ENCODE measurements at regions not wholly inside any gene's neighbourhood (a gene's known extent, or its start where the extent isn't known, plus 50 kb on each side); places are given as distances from the start of the nearest gene placed in this dataset.

DNA sequence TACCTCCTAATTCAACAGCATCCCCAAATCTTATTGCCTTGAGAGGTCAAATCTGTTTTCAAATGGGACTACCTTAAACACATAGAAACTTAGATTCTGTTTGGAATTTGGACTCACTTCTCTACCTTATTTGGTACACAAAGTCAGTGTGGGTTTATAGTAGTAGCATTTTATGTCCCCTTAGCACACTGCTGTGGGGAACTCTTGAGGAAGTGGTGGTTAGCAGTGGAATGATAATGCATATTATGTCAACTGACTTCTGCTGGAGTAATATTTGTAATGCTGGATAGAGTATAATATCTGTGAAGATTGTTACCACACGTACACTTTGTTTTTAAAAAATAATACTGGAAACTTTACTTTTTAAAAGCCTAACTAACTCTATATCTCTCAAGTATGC is 386.3 kb downstream of the NDFIP2 start:
- H2AFZ ChIP-seq (replicated peaks; ENCODE audit: low read length, poor library complexity), result no peak overlapping the region

More for the DNA sequence above, 386.3 kb downstream of the NDFIP2 start:
- dilution Hi-C loops (cut with HindIII; ENCODE audit: low sequenced_read_pairs, unreplicated experiment) (no loop called here), intact Hi-C loops (cut with micrococcal nuclease) (no loop called here), in situ Hi-C loops (cut with MboI; ENCODE audit: low sequenced_read_pairs) (no loop called here)
- CTCF ChIA-PET, result no interaction called here
- H3K56ac ChIP-seq (ENCODE audit: extremely low read depth, insufficient read depth, low read length), result no peak overlapping the region
- H2BK120ac ChIP-seq (ENCODE audit: low read depth, low read length), result no peak overlapping the region; the same call in 1 of the 2 replicates
- no peak overlapping the region; the same call in 1 of the 2 replicates for H3K18ac ChIP-seq (ENCODE audit: low read depth, low read length)
- no peak overlapping the region for H3K4me2 ChIP-seq (ENCODE audit: low read depth, low read length)
- H2BK15ac ChIP-seq (ENCODE audit: low read depth, low read length), result no peak overlapping the region
- H3K27ac ChIP-seq (ENCODE audit: insufficient read depth, low read length), result no peak overlapping the region
- no peak overlapping the region for H3K14ac ChIP-seq (replicated peaks; ENCODE audit: low read depth, low read length)
- no peak overlapping the region for H2AK9ac ChIP-seq (replicated peaks; ENCODE audit: low read depth, low read length, poor library complexity)
- POLR2A ChIA-PET (ENCODE audit: unreplicated experiment), result no interaction called here
- H4K91ac ChIP-seq (ENCODE audit: insufficient read depth, low read depth, low read length), result no peak overlapping the region
- no peak overlapping the region for H3K4me3 ChIP-seq (ENCODE audit: insufficient read depth, low read depth, low read length)
- no peak overlapping the region for H3K4ac ChIP-seq (ENCODE audit: low read depth, low read length)
- H3K23ac ChIP-seq (ENCODE audit: low read depth, low read length), result no peak overlapping the region
- no peak overlapping the region for H4K8ac ChIP-seq (ENCODE audit: low read depth in 2 of 2, low read length in 2 of 2)
- H3K4me1 ChIP-seq (ENCODE audit: control insufficient read depth, insufficient read depth, low read length), result no peaks in the 10 kb centered on the region; the same call in 1 of the 2 replicates
- H3K27me3 ChIP-seq (ENCODE audit: control insufficient read depth, insufficient read depth, low read length), result no peaks in the 10 kb centered on the region
- peak; percentile 36 for DNase-seq
- no peak overlapping the region for H3K9ac ChIP-seq (ENCODE audit: low read depth, low read length)
- H2AK5ac ChIP-seq (ENCODE audit: low read depth, low read length), result no peak overlapping the region
- no peaks in the 10 kb centered on the region for H3K36me3 ChIP-seq (ENCODE audit: control insufficient read depth, insufficient read depth, low read length)
- no peaks in the 10 kb centered on the region for H3K9me3 ChIP-seq (ENCODE audit: control insufficient read depth, insufficient read depth, low read length)
- peak; percentile 60 for ATAC-seq (ENCODE audit: low read depth)
- no peak overlapping the region for H2BK5ac ChIP-seq (ENCODE audit: low read depth, low read length, poor library complexity, severe bottlenecking)
- WGBS, 2 experiments (ENCODE audit: extremely low coverage in 2 of 2, insufficient read length in 1 of 2), result no CpG with 5 or more reads among the region's 1 CpG
- no peak overlapping the region for H2BK20ac ChIP-seq (ENCODE audit: low read depth, low read length)
- H4K20me1 ChIP-seq (ENCODE audit: insufficient read depth, low read length), result no peaks in the 10 kb centered on the region
- no peak overlapping the region for H4K5ac ChIP-seq (ENCODE audit: low read depth, low read length)
- TF ChIP-seq CEBPB (IDR thresholded peaks at IDR 0.05; ENCODE audit: low read depth, low read length), result no peak
- no peak for TF ChIP-seq RAD21 (IDR thresholded peaks at IDR 0.05; ENCODE audit: low read length)
- TF ChIP-seq MAZ (IDR thresholded peaks at IDR 0.05; ENCODE audit: borderline replicate concordance, low read depth, low read length), result no peak
- TF ChIP-seq POLR2A (IDR thresholded peaks at IDR 0.05; ENCODE audit: low read depth, low read length), result no peak
- TF ChIP-seq, protein P1, sequence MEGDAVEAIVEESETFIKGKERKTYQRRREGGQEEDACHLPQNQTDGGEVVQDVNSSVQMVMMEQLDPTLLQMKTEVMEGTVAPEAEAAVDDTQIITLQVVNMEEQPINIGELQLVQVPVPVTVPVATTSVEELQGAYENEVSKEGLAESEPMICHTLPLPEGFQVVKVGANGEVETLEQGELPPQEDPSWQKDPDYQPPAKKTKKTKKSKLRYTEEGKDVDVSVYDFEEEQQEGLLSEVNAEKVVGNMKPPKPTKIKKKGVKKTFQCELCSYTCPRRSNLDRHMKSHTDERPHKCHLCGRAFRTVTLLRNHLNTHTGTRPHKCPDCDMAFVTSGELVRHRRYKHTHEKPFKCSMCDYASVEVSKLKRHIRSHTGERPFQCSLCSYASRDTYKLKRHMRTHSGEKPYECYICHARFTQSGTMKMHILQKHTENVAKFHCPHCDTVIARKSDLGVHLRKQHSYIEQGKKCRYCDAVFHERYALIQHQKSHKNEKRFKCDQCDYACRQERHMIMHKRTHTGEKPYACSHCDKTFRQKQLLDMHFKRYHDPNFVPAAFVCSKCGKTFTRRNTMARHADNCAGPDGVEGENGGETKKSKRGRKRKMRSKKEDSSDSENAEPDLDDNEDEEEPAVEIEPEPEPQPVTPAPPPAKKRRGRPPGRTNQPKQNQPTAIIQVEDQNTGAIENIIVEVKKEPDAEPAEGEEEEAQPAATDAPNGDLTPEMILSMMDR (conservative IDR thresholded peaks at IDR 0.05; ENCODE audit: low read depth, low read length), result no peak
- TF ChIP-seq MXI1 (IDR thresholded peaks at IDR 0.05; ENCODE audit: borderline replicate concordance, low read depth, low read length), result no peak
- TF ChIP-seq, protein P2, sequence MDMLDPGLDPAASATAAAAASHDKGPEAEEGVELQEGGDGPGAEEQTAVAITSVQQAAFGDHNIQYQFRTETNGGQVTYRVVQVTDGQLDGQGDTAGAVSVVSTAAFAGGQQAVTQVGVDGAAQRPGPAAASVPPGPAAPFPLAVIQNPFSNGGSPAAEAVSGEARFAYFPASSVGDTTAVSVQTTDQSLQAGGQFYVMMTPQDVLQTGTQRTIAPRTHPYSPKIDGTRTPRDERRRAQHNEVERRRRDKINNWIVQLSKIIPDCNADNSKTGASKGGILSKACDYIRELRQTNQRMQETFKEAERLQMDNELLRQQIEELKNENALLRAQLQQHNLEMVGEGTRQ (IDR thresholded peaks at IDR 0.05; ENCODE audit: low read depth, low read length), result no peak
- no peak for TF ChIP-seq RCOR1 (IDR thresholded peaks at IDR 0.05; ENCODE audit: insufficient replicate concordance, low read length)
- TF ChIP-seq, protein P3, sequence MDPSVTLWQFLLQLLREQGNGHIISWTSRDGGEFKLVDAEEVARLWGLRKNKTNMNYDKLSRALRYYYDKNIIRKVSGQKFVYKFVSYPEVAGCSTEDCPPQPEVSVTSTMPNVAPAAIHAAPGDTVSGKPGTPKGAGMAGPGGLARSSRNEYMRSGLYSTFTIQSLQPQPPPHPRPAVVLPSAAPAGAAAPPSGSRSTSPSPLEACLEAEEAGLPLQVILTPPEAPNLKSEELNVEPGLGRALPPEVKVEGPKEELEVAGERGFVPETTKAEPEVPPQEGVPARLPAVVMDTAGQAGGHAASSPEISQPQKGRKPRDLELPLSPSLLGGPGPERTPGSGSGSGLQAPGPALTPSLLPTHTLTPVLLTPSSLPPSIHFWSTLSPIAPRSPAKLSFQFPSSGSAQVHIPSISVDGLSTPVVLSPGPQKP (IDR thresholded peaks at IDR 0.05; ENCODE audit: borderline replicate concordance, low read depth, low read length), result no peak
- no peak for TF ChIP-seq MAFK (IDR thresholded peaks at IDR 0.05; ENCODE audit: low read depth, low read length)
- TF ChIP-seq CHD1 (IDR thresholded peaks at IDR 0.05; ENCODE audit: low read depth, low read length), result no peak
- no peak for TF ChIP-seq RFX5 (IDR thresholded peaks at IDR 0.05; ENCODE audit: low read depth, low read length)
- no peak for TF ChIP-seq SMC3 (IDR thresholded peaks at IDR 0.05; ENCODE audit: low read depth, low read length)
- no peak for TF ChIP-seq BHLHE40 (IDR thresholded peaks at IDR 0.05; ENCODE audit: low read depth, low read length)
- no peak for TF ChIP-seq NFE2L2 (IDR thresholded peaks at IDR 0.05; ENCODE audit: low read depth, low read length)
- no peak for TF ChIP-seq FOS (IDR thresholded peaks at IDR 0.05; ENCODE audit: low read depth, low read length)
- H3K9me1 ChIP-seq (ENCODE audit: insufficient read depth, low read length), result no peaks in the 10 kb centered on the region
- BruUV-seq (replicated peaks), result no TSS peak
- no peaks in the 10 kb centered on the region for H3K79me1 ChIP-seq (ENCODE audit: low read depth in 1 of 2, low read length in 2 of 2)

Measured in IMR-90 (cell line).